Heart left ventricle (tissue), 13 donors: ENCODE measurements at regions not wholly inside any gene's neighbourhood (a gene's known extent, or its start where the extent isn't known, plus 50 kb on each side); places are given as distances from the start of the nearest gene placed in this dataset.

Experiments used
- CTCF ChIP-seq, 12 donors: fragments of 200-600 bp; sonication (generic) in 4 of 12; IDR thresholded peaks; one replicate each; pipeline versions ENCODE4 v1.5.0 to v1.8.0; 2018 to 2022; ENCODE audit warnings: antibody characterized with exemption in 12 of 12, mild to moderate bottlenecking in 5 of 12
- POLR2A ChIP-seq, 2 donors: fragments of 450-650 bp; IDR thresholded peaks; one replicate each; pipeline ENCODE4 v1.6.1; 2017; ENCODE audit warnings: antibody characterized with exemption in 2 of 2, mild to moderate bottlenecking in 2 of 2, moderate library complexity in 2 of 2
- donor health status: ischemic (EF 13 %, LVEDD 7.1; RV severe dilation, severe dysfunction).
- donor health status: DM: no; HTN: yes; CAD: no.
- donor health status: DM: no; HTN: no; CAD: no.
- donor health status: ischemic (EF 25% LVEDD 6.9; RV normal size, moderate dysfunction).
- donor health status: ischemic (EF 25% LVEDD 5.7; RV mildly dilated, moderate dysfunction).
- donor health status: ischemic (EF 35%, LVEDD 5.7; RV mildly dilated, moderate dysfunction).
- donor health status: nonischemic (EF 11% LVEDD 7.7; RV severe dilation, severe dysfunction).
- donor health status: DM: yes; HTN: yes; CAD: no.
- donor health status: PGD.
- donor health status: ischemic (EF 29% LVEDD 5.4; RV normal size, mild dysfunction).
- donor health status: nonischemic (EF 23%, LVEDD 6.1; RV moderate dilation, normal function).

GRCh38 chr12:112595410-112595809 lies 176.7 kb downstream of the PTPN11 start:
- TF ChIP-seq CTCF (IDR thresholded peaks at IDR 0.05) (no peak), POLR2A (IDR thresholded peaks at IDR 0.05) (no peak)
